ENCODE measurements at regions not wholly inside any gene's neighbourhood (a gene's known extent, or its start where the extent isn't known, plus 50 kb on each side); places are given as distances from the start of the nearest gene placed in this dataset.
"Not testable (repeated sequence)": the region's sequence is repeated elsewhere in the genome, so short reads cannot be mapped to it uniquely, and the experiment has no call there.

GRCh38 chr1:120655394-120655793, 68.4 kb upstream of the NBPF26 start:
- TF ChIP-seq, protein P1, sequence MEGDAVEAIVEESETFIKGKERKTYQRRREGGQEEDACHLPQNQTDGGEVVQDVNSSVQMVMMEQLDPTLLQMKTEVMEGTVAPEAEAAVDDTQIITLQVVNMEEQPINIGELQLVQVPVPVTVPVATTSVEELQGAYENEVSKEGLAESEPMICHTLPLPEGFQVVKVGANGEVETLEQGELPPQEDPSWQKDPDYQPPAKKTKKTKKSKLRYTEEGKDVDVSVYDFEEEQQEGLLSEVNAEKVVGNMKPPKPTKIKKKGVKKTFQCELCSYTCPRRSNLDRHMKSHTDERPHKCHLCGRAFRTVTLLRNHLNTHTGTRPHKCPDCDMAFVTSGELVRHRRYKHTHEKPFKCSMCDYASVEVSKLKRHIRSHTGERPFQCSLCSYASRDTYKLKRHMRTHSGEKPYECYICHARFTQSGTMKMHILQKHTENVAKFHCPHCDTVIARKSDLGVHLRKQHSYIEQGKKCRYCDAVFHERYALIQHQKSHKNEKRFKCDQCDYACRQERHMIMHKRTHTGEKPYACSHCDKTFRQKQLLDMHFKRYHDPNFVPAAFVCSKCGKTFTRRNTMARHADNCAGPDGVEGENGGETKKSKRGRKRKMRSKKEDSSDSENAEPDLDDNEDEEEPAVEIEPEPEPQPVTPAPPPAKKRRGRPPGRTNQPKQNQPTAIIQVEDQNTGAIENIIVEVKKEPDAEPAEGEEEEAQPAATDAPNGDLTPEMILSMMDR (IDR thresholded peaks at IDR 0.05) = not testable (repeated sequence)
- TF ChIP-seq POLR2A (IDR thresholded peaks at IDR 0.05) = not testable (repeated sequence)
